Activated CD4-positive, alpha-beta T cell treated with anti-CD3 and anti-CD28 coated beads, Interleukin-2, amount 50 U/mL, for 24 hours (primary cell): ENCODE measurements at regions not wholly inside any gene's neighbourhood (a gene's known extent, or its start where the extent isn't known, plus 50 kb on each side); places are given as distances from the start of the nearest gene placed in this dataset.

ENCODE experiments used
- DNase-seq, 2 donors: peaks; one replicate each; pipeline ENCODE4 v3.0.0-alpha.2; 2020; ENCODE audit warnings: low read depth in 1 of 2, low spot score in 1 of 2

- DNase-seq = no peak
Measured at GRCh38 chr5:8949908-8950307, 596.0 kb downstream of the SEMA5A start.

- no peak for DNase-seq
Measured at GRCh38 chr5:8952147-8952546, 593.7 kb downstream of the SEMA5A start.

DNA sequence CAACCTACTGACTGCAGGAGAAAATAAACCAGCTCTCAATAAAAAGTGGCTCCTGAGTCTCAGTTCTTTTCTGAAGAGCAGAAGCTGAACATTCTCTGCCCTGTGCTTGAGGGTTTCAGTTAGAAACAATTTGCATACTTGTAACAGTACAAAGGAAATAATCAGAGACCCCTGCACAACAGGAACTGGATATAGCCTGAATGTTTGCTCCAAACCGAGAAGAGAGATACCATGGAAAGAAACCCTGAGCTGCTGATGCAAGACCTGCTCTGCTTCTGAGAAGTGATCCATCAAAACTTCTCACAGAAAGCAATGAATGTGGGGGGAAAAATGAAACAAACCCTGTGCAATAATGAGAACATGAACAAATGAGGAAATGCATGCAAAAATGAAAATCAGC is 592.9 kb downstream of the SEMA5A start:
- no peak for DNase-seq

DNA sequence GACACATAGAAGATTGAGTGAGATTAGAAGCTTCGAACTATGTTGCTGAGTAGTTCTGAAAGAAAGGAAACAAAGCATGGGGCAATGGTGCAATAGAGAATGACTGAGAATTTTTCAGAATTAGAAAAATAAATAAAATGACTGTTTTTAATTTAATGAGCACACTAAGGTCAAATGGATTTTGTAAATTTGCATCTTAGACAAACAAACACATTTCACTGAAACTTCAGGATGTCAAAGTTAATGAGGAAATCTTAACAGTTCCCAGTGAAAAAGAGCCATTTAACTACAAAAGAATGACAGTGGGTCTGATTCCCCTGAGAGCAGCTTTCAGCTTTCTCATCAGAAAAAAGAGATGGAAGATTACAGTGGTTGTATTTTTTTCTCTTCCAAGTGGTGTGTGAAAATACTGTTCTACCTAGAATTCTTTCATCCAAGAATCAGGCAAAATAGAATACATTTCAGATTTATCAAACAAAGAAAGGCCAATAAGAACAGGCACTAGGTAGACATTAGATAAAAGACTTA is 591.9 kb downstream of the SEMA5A start:
- no peak for DNase-seq

GRCh38 chr5:8954801-8955200 is 591.1 kb downstream of the SEMA5A start:
- no peak for DNase-seq

GRCh38 chr5:8956659-8957058 is 589.2 kb downstream of the SEMA5A start:
- no peak for DNase-seq

GRCh38 chr5:8958602-8959001 is 587.3 kb downstream of the SEMA5A start:
- DNase-seq = no peak

- DNase-seq = no peak
Measured at GRCh38 chr5:8961219-8961618, 584.7 kb downstream of the SEMA5A start.

DNA sequence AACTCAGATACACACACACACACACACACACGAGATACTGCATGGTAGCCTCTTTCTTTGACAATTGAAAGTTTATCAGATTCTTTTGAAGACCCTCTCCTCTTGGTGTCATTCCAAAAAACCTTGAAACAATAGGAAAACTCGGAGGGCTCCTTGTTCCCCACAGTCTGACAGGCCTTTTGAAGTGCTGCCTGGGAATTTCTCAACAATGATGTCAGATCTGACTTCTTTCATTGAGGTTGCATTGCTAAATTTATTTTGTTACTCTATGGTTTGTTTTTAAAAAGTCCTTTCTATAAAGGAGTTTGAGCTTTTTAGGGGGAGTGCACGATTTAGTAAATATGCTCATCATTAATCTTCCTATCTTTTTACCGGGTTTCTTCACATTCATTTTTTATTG is 583.9 kb downstream of the SEMA5A start:
- DNase-seq = no peak

GRCh38 chr5:8981016-8981415 is 564.9 kb downstream of the SEMA5A start:
- no peak for DNase-seq

GRCh38 chr5:8981496-8981895 is 564.4 kb downstream of the SEMA5A start:
- DNase-seq = no peak

DNA sequence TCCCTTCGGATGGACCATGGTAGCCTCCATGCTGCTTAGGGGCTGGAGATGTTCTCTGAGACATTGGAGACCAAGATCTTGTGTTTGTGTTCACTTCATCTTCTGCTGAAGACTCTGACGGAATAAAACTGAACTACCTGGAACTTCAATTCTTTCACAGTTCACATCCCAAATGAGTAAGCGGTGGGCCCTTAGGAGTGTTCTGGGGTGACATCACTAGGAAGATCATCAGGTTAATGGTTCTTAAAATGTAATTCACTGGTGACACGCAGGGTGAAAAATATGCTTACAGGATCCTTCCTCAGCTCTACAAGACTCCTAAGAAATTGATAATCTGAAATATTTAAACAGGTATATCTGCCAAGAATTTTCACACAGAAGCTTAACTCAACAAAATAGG is 561.5 kb downstream of the SEMA5A start:
- DNase-seq = no peak
